GM23248 (cell line): ENCODE measurements at regions not wholly inside any gene's neighbourhood (a gene's known extent, or its start where the extent isn't known, plus 50 kb on each side); places are given as distances from the start of the nearest gene placed in this dataset.

Experiments
- DNase-seq: peaks from one replicate; pipeline ENCODE4 v3.0.0-alpha.2; 2015
- H2AFZ ChIP-seq: fragments of 200-600 bp; sonication (generic); 2 replicates; pipeline ENCODE4 v1.6.1; 2016; ENCODE audit warnings: antibody characterized with exemption
- H3F3A ChIP-seq: fragments of 200-600 bp; sonication (generic); 2 replicates; pipeline ENCODE4 v1.6.1; 2016; ENCODE audit warnings: mild to moderate bottlenecking, antibody characterized with exemption, mixed run types; ENCODE audit not compliant: insufficient read depth
- H3K27ac ChIP-seq: fragments of 200-600 bp; sonication (generic); 2 replicates; pipeline ENCODE4 v1.5.1; 2016; ENCODE audit warnings: mild to moderate bottlenecking
- H3K27me3 ChIP-seq: fragments of 200-600 bp; sonication (generic); replicated peaks from 2 replicates; pipeline ENCODE4 v1.6.1; 2016; ENCODE audit warnings: mild to moderate bottlenecking; ENCODE audit not compliant: insufficient read depth
- H3K36me3 ChIP-seq: fragments of 200-600 bp; sonication (generic); 2 replicates; pipeline ENCODE4 v1.6.1; 2016; ENCODE audit warnings: low read depth, mild to moderate bottlenecking
- H3K4me1 ChIP-seq: fragments of 200-600 bp; sonication (generic); 2 replicates; pipeline ENCODE4 v1.6.1; 2016; ENCODE audit warnings: mild to moderate bottlenecking; ENCODE audit not compliant: insufficient read depth
- H3K4me2 ChIP-seq: fragments of 200-600 bp; sonication (generic); one replicate; pipeline ENCODE4 v1.6.1; 2016; ENCODE audit warnings: mild to moderate bottlenecking; ENCODE audit not compliant: unreplicated experiment
- H3K4me3 ChIP-seq: fragments of 200-600 bp; sonication (generic); 2 replicates; pipeline ENCODE4 v1.5.1; 2016; ENCODE audit warnings: mild to moderate bottlenecking
- H3K79me2 ChIP-seq: fragments of 200-600 bp; sonication (generic); 2 replicates; pipeline ENCODE4 v1.6.1; 2016; ENCODE audit warnings: mild to moderate bottlenecking; ENCODE audit not compliant: insufficient read depth
- H3K9ac ChIP-seq: fragments of 200-600 bp; sonication (generic); 2 replicates; pipeline ENCODE4 v1.6.1; 2016; ENCODE audit warnings: mild to moderate bottlenecking
- H3K9me2 ChIP-seq: fragments of 200-600 bp; sonication (generic); 2 replicates; pipeline ENCODE4 v1.6.1; 2016; ENCODE audit warnings: mixed run types, mild to moderate bottlenecking, moderate library complexity; ENCODE audit not compliant: insufficient read depth
- H3K9me3 ChIP-seq: fragments of 200-600 bp; sonication (generic); one replicate; pipeline ENCODE4 v1.6.1; 2017; ENCODE audit warnings: low read depth
- H4K20me1 ChIP-seq: fragments of 200-600 bp; sonication (generic); 2 replicates; pipeline ENCODE4 v1.6.0; 2016; ENCODE audit not compliant: insufficient read depth
- EZH2 ChIP-seq: fragments of 200-600 bp; sonication (generic); IDR thresholded peaks from 2 replicates; pipeline ENCODE4 v1.6.1; 2018; ENCODE audit warnings: antibody characterized with exemption, mild to moderate bottlenecking; ENCODE audit not compliant: insufficient read depth, poor library complexity, severe bottlenecking
- EZH2phosphoT487 ChIP-seq: fragments of 200-600 bp; sonication (generic); IDR thresholded peaks from 2 replicates; pipeline ENCODE4 v1.6.1; 2018; ENCODE audit warnings: antibody characterized with exemption, moderate library complexity, mild to moderate bottlenecking, low read depth; ENCODE audit not compliant: insufficient read depth
- WGBS, 2 experiments: methylation state at CpG; one replicate each; pipeline ENCODE4 v1.1.6; 2015 to 2017; ENCODE audit warnings: low lambda C conversion rate in 2 of 2, low coverage in 1 of 2; ENCODE audit errors: missing lambda C conversion rate in 2 of 2; 5-methylcytosine and 5-hydroxymethylcytosine counted together
- in situ Hi-C: fragments of 300-500 bp; cut with MboI; formaldehyde crosslinking; loops from 2 replicates; pipeline ENCODE4 v1.15.0; 2020

GRCh38 chr7:26471306-26472075 lies 179.8 kb downstream of the SNX10 start:
- H3K79me2 ChIP-seq, result no peaks in the 10 kb centered on the region
- H3K4me1 ChIP-seq, result no peaks in the 10 kb centered on the region
- no peak overlapping the region for H3K4me2 ChIP-seq
- no peak overlapping the region for H3K4me3 ChIP-seq
- no peaks in the 10 kb centered on the region for H3K9me3 ChIP-seq
- no peaks in the 10 kb centered on the region for H3K9me2 ChIP-seq
- TF ChIP-seq EZH2phosphoT487 (no peak), EZH2 (no peak)
- in situ Hi-C loops, result no loop called here
- no peaks in the 10 kb centered on the region for H3K27me3 ChIP-seq
- 72 to 76% methylated on average over 9 of the region's 9 CpGs for WGBS, 2 experiments
- no peaks in the 10 kb centered on the region for H3K36me3 ChIP-seq
- H2AFZ ChIP-seq, result no peak overlapping the region
- H3F3A ChIP-seq, result no peaks in the 10 kb centered on the region
- H3K9ac ChIP-seq, result no peak overlapping the region
- H3K27ac ChIP-seq, result no peak overlapping the region
- DNase-seq, result no peak
- H4K20me1 ChIP-seq, result no peaks in the 10 kb centered on the region

DNA sequence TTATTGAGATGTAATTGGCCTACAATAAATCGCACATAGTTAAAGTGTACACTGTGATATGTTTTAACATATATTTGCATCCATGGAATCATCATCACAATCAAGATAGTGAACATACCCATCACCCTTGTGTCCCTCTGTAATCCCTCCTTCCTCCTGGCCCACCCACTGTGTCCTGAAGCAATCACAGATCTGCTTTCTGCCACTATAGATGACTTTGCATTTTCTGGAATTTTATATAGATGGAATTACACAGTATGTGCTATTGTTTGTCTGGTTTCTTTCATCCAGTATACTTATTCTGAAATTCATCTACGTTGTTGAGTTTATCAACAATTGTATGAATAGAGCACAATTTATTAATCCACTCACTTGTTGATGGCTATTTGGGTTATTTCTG lies 181.3 kb downstream of the SNX10 start:
- H3K79me2 ChIP-seq, result no peaks in the 10 kb centered on the region
- no peak overlapping the region for H2AFZ ChIP-seq
- H3K4me1 ChIP-seq, result no peaks in the 10 kb centered on the region
- H3K9ac ChIP-seq, result no peak overlapping the region
- TF ChIP-seq EZH2phosphoT487 (no peak), EZH2 (no peak)
- no peak for DNase-seq
- WGBS, 2 experiments, result 60 to 65% methylated on average over 2 of the region's 2 CpGs
- H3F3A ChIP-seq, result no peaks in the 10 kb centered on the region
- in situ Hi-C loops, result no loop called here
- H3K9me2 ChIP-seq, result no peaks in the 10 kb centered on the region
- no peak overlapping the region for H3K27ac ChIP-seq
- H3K4me2 ChIP-seq, result no peak overlapping the region
- no peaks in the 10 kb centered on the region for H3K27me3 ChIP-seq
- H3K9me3 ChIP-seq, result no peaks in the 10 kb centered on the region
- H3K36me3 ChIP-seq, result no peaks in the 10 kb centered on the region
- H4K20me1 ChIP-seq, result no peaks in the 10 kb centered on the region
- no peak overlapping the region for H3K4me3 ChIP-seq

DNA sequence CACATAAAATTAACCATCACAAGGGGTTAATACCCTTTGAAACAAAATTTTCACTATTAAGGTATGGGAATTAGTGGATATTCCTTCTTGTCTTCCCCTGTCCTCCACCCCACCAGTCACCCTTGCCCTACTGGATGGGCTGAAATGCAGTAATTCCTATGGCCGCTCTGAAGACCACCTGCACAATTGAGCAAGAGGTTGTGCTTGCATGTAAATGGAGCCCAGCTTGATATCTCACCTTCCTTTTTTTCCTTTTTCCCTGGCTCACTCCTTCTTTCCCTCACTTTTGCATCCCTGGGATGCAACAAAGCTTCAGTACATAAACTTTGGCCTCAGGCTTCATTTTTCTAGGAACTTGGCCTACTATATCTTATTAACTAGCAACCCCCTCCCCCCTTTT lies 184.6 kb downstream of the SNX10 start:
- Histone ChIP-seq H3K9me2 (no peaks in the 10 kb centered on the region), H3K27ac (no peak overlapping the region), H3K9ac (no peak overlapping the region), H4K20me1 (no peaks in the 10 kb centered on the region), H3K79me2 (no peaks in the 10 kb centered on the region), H3K9me3 (no peaks in the 10 kb centered on the region), H3K36me3 (no peaks in the 10 kb centered on the region), H3K27me3 (no peaks in the 10 kb centered on the region), H3K4me3 (no peak overlapping the region), H2AFZ (no peak overlapping the region), H3F3A (no peaks in the 10 kb centered on the region), H3K4me1 (no peaks in the 10 kb centered on the region), H3K4me2 (no peak overlapping the region)
- 81 to 88% methylated on average over 1 of the region's 1 CpG for WGBS, 2 experiments
- TF ChIP-seq EZH2phosphoT487 (no peak), EZH2 (no peak)
- in situ Hi-C loops, result no loop called here
- DNase-seq, result no peak

DNA sequence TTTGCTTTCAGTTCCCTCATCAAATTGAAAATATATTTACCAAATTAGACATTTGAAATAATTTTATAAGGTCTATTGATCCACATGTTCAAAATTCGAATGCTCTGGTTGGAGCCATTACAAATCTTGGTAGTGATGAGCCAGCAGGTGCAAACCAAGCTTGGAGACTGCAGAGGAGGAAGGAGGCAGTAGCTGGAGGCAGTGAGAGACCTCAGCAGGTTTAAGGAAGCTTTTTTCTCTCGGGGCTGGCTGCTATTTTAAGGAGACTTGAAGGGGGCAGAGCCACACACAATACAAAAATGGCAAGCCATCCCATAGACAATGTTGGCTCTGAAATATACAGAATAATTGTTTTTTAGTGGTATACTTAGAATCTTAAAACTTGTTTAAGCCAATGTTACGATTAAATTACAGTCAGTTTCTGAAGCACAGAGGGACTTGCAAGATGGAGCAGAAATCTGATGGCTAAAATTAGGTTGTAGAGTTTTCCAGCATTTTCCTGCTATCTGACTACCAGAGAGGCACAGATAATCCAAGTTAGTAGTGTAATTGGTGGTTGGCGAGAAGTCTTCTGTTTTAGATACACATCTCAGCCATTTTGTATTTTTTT lies 185.8 kb downstream of the SNX10 start:
- H3K9ac ChIP-seq, result no peak overlapping the region
- H3K79me2 ChIP-seq, result no peaks in the 10 kb centered on the region
- no peaks in the 10 kb centered on the region for H3K9me3 ChIP-seq
- no peaks in the 10 kb centered on the region for H3K36me3 ChIP-seq
- no peaks in the 10 kb centered on the region for H3K9me2 ChIP-seq
- no peak for DNase-seq
- 44 to 55% methylated on average over 4 of the region's 4 CpGs for WGBS, 2 experiments
- no peaks in the 10 kb centered on the region for H4K20me1 ChIP-seq
- in situ Hi-C loops, result no loop called here
- H3K4me1 ChIP-seq, result no peaks in the 10 kb centered on the region
- no peak for TF ChIP-seq EZH2phosphoT487
- H3K4me2 ChIP-seq, result no peak overlapping the region
- no peak overlapping the region for H2AFZ ChIP-seq
- H3K27ac ChIP-seq, result no peak overlapping the region
- no peaks in the 10 kb centered on the region for H3K27me3 ChIP-seq
- H3K4me3 ChIP-seq, result no peak overlapping the region
- no peaks in the 10 kb centered on the region for H3F3A ChIP-seq
